ENCODE measurements at regions not wholly inside any gene's neighbourhood (a gene's known extent, or its start where the extent isn't known, plus 50 kb on each side); places are given as distances from the start of the nearest gene placed in this dataset.

GRCh38 chrX:35700121-35700520 is 98.0 kb upstream of the MAGEB16 start:
- no peak for TF ChIP-seq CTCF (IDR thresholded peaks at IDR 0.05; ENCODE audit: low read depth, low read length, missing control alignments)
- no peak overlapping the region for H3K4me3 ChIP-seq (replicated peaks; ENCODE audit: low read depth, low read length)
- no peak for DNase-seq (ENCODE audit: extremely low read depth, low read depth)

- no peak for DNase-seq (ENCODE audit: extremely low read depth, low read depth)
Observed at GRCh38 chrX:35711281-35711680, 86.9 kb upstream of the MAGEB16 start.

GRCh38 chrX:35722128-35722527 is 76.0 kb upstream of the MAGEB16 start:
- H3K4me3 ChIP-seq (replicated peaks; ENCODE audit: low read depth, low read length), result no peak overlapping the region
- TF ChIP-seq CTCF (IDR thresholded peaks at IDR 0.05; ENCODE audit: low read depth, low read length, missing control alignments), result no peak
- no peak for DNase-seq (ENCODE audit: extremely low read depth, low read depth)

More at GRCh38 chrX:35711281-35711680, 86.9 kb upstream of the MAGEB16 start:
- H3K4me3 ChIP-seq (replicated peaks; ENCODE audit: low read depth, low read length), result no peak overlapping the region
- no peak for TF ChIP-seq CTCF (IDR thresholded peaks at IDR 0.05; ENCODE audit: low read depth, low read length, missing control alignments)

GRCh38 chrX:35726176-35726575 is 72.0 kb upstream of the MAGEB16 start:
- no peak overlapping the region for H3K4me3 ChIP-seq (replicated peaks; ENCODE audit: low read depth, low read length)
- no peak for DNase-seq (ENCODE audit: extremely low read depth, low read depth)
- TF ChIP-seq CTCF (IDR thresholded peaks at IDR 0.05; ENCODE audit: low read depth, low read length, missing control alignments), result no peak

- no peak for DNase-seq (ENCODE audit: extremely low read depth, low read depth)
- no peak overlapping the region for H3K4me3 ChIP-seq (replicated peaks; ENCODE audit: low read depth, low read length)
- TF ChIP-seq CTCF (IDR thresholded peaks at IDR 0.05; ENCODE audit: low read depth, low read length, missing control alignments), result no peak
Observed at GRCh38 chrX:35728481-35728880, 69.7 kb upstream of the MAGEB16 start.

GRCh38 chrX:35733879-35734278 is 64.3 kb upstream of the MAGEB16 start:
- TF ChIP-seq CTCF (IDR thresholded peaks at IDR 0.05; ENCODE audit: low read depth, low read length, missing control alignments), result no peak
- no peak for DNase-seq (ENCODE audit: extremely low read depth, low read depth)
- H3K4me3 ChIP-seq (replicated peaks; ENCODE audit: low read depth, low read length), result no peak overlapping the region

- no peak overlapping the region for H3K4me3 ChIP-seq (replicated peaks; ENCODE audit: low read depth, low read length)
- TF ChIP-seq CTCF (IDR thresholded peaks at IDR 0.05; ENCODE audit: low read depth, low read length, missing control alignments), result no peak
- no peak for DNase-seq (ENCODE audit: extremely low read depth, low read depth)
Observed at GRCh38 chrX:35741142-35741541, 57.0 kb upstream of the MAGEB16 start.
